WTC11 (cell line): ENCODE measurements at regions not wholly inside any gene's neighbourhood (a gene's known extent, or its start where the extent isn't known, plus 50 kb on each side); places are given as distances from the start of the nearest gene placed in this dataset.

Experiments
- ATAC-seq: fragments of 200-7000 bp; cut with Tn5 transposase; 2 replicates; pipeline ENCODE4 v1.10.0; 2021; ENCODE audit warnings: mild to moderate bottlenecking, moderate library complexity
- CTCF ChIA-PET: fragments of 300-600 bp; sonication (Branson Sonifier 250); formaldehyde crosslinking; loops from one replicate; lab custom pipeline; 2021; ENCODE audit warnings: antibody characterized with exemption; lab: Charles Lee
- POLR2A ChIA-PET: fragments of 350-600 bp; sonication (Branson Sonifier 250); formaldehyde crosslinking; loops from one replicate; lab custom pipeline; 2021; ENCODE audit warnings: antibody characterized with exemption; lab: Charles Lee
- DNase-seq: peaks from one replicate; pipeline ENCODE4 v3.0.0; 2021; ENCODE audit warnings: low spot score
- H3K27ac Mint-ChIP-seq: 2 replicates; pipeline ENCODE4 v1.8.0; 2021; ENCODE audit warnings: mixed read lengths
- H3K27me3 Mint-ChIP-seq: 2 replicates; pipeline ENCODE4 v1.8.0; 2021; ENCODE audit warnings: low read depth, mild to moderate bottlenecking, moderate library complexity, mixed read lengths
- H3K36me3 Mint-ChIP-seq: 2 replicates; pipeline ENCODE4 v1.8.0; 2021; ENCODE audit warnings: mixed read lengths
- H3K4me1 Mint-ChIP-seq: 2 replicates; pipeline ENCODE4 v1.8.0; 2022; ENCODE audit warnings: mixed read lengths
- H3K4me3 Mint-ChIP-seq: 2 replicates; pipeline ENCODE4 v1.8.0; 2021; ENCODE audit warnings: mild to moderate bottlenecking, moderate library complexity, mixed read lengths
- H3K9me3 Mint-ChIP-seq: 2 replicates; pipeline ENCODE4 v1.8.0; 2021; ENCODE audit warnings: mixed read lengths
- GABPB1 ChIP-seq: sonication (generic); formaldehyde crosslinking; IDR thresholded peaks from 2 replicates; pipeline ENCODE4 v1.8.1; 2023; ENCODE audit warnings: mild to moderate bottlenecking, missing genetic modification reagents
- JUN ChIP-seq: sonication (generic); formaldehyde crosslinking; IDR thresholded peaks from 2 replicates; pipeline ENCODE4 v1.8.0; 2023; ENCODE audit warnings: mild to moderate bottlenecking, missing genetic modification reagents
- MYBL2 ChIP-seq: sonication (generic); formaldehyde crosslinking; IDR thresholded peaks from 2 replicates; pipeline ENCODE4 v1.8.1; 2023; ENCODE audit warnings: mild to moderate bottlenecking, moderate library complexity, missing genetic modification reagents
- NFATC4 ChIP-seq: fragments of 250-450 bp; sonication (Bioruptor Pico); IDR thresholded peaks from 2 replicates; pipeline ENCODE4 v1.9.0; 2021; ENCODE audit warnings: mild to moderate bottlenecking
- NFE2L1 ChIP-seq: sonication (generic); formaldehyde crosslinking; IDR thresholded peaks from 2 replicates; pipeline ENCODE4 v1.8.1; 2023; ENCODE audit warnings: missing genetic modification reagents
- NR3C1 ChIP-seq: sonication (generic); formaldehyde crosslinking; conservative IDR thresholded peaks from 2 replicates; pipeline ENCODE4 v1.8.1; 2023; ENCODE audit warnings: low read depth, mild to moderate bottlenecking, missing genetic modification reagents
- TP53 ChIP-seq: sonication (generic); formaldehyde crosslinking; IDR thresholded peaks from 2 replicates; pipeline ENCODE4 v1.8.1; 2023; ENCODE audit warnings: mild to moderate bottlenecking, missing genetic modification reagents
- ZNF219 ChIP-seq: sonication (generic); formaldehyde crosslinking; IDR thresholded peaks from 2 replicates; pipeline ENCODE4 v1.8.0; 2023; ENCODE audit warnings: missing genetic modification reagents, mild to moderate bottlenecking, borderline replicate concordance
- ZNF232 ChIP-seq: sonication (generic); formaldehyde crosslinking; IDR thresholded peaks from 2 replicates; pipeline ENCODE4 v1.8.0; 2022; ENCODE audit warnings: mild to moderate bottlenecking, missing genetic modification reagents
- ZNF263 ChIP-seq: sonication (generic); formaldehyde crosslinking; IDR thresholded peaks from 2 replicates; pipeline ENCODE4 v1.8.1; 2022; ENCODE audit warnings: low read depth, mild to moderate bottlenecking, moderate library complexity, missing genetic modification reagents
- ZNF317 ChIP-seq: sonication (generic); formaldehyde crosslinking; IDR thresholded peaks from 2 replicates; pipeline ENCODE4 v1.8.1; 2023; ENCODE audit warnings: low read depth, mild to moderate bottlenecking, moderate library complexity, missing genetic modification reagents, borderline replicate concordance
- TF ChIP-seq, protein P1 (sequence below): sonication (generic); formaldehyde crosslinking; IDR thresholded peaks from 2 replicates; pipeline ENCODE4 v1.8.1; 2023; ENCODE audit warnings: mild to moderate bottlenecking, missing genetic modification reagents, borderline replicate concordance
- TF ChIP-seq, protein P2 (sequence below): sonication (generic); formaldehyde crosslinking; IDR thresholded peaks from 2 replicates; pipeline ENCODE4 v1.8.1; 2022; ENCODE audit warnings: mild to moderate bottlenecking, moderate library complexity, missing genetic modification reagents
- TF ChIP-seq, protein P3 (sequence below): sonication (generic); formaldehyde crosslinking; IDR thresholded peaks from 2 replicates; pipeline ENCODE4 v1.8.1; 2022; ENCODE audit warnings: low read depth, missing genetic modification reagents, borderline replicate concordance
- TF ChIP-seq, protein P4 (sequence below): sonication (generic); formaldehyde crosslinking; IDR thresholded peaks from 2 replicates; pipeline ENCODE4 v1.8.1; 2023; ENCODE audit warnings: mild to moderate bottlenecking, missing genetic modification reagents
- TF ChIP-seq, protein P5 (sequence below): fragments of 250-450 bp; sonication (Bioruptor Pico); IDR thresholded peaks from 2 replicates; pipeline ENCODE4 v1.9.0; 2021; ENCODE audit warnings: mild to moderate bottlenecking
- TF ChIP-seq, protein P6 (sequence below): sonication (generic); formaldehyde crosslinking; IDR thresholded peaks from 2 replicates; pipeline ENCODE4 v1.8.1; 2023; ENCODE audit warnings: mild to moderate bottlenecking, missing genetic modification reagents, moderate library complexity
- TF ChIP-seq, protein P7 (sequence below): fragments of 250-450 bp; sonication (Bioruptor Pico); IDR thresholded peaks from 2 replicates; pipeline ENCODE4 v1.9.0; 2021; ENCODE audit warnings: mild to moderate bottlenecking, borderline replicate concordance

DNA sequence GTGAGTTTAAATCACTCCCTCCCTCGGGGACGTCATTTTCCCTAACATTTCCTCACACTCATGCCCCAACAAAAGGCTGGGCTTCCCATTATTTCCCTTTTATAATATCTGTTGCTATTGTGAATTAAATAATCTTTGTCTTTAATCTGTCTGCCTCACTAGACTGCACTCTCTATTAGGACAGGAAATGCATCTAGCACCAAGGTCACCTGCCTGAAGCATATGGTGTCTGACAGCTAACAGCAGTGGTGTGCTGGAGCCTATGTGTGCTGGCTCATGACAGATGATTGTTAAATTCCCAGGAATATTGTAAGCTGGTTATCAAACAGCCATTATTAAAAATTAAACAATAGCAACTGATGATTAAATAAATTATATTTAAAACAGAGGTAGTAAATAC is 237.0 kb upstream of the CEP162 start:
- TF ChIP-seq ZNF263 (CRISPR knock-in tag) (no peak), NR3C1 (CRISPR knock-in tag) (no peak), JUN (CRISPR knock-in tag) (no peak), NFATC4 (no peak), ZNF219 (CRISPR knock-in tag) (no peak), GABPB1 (CRISPR knock-in tag) (no peak)
- TF ChIP-seq, protein P1, sequence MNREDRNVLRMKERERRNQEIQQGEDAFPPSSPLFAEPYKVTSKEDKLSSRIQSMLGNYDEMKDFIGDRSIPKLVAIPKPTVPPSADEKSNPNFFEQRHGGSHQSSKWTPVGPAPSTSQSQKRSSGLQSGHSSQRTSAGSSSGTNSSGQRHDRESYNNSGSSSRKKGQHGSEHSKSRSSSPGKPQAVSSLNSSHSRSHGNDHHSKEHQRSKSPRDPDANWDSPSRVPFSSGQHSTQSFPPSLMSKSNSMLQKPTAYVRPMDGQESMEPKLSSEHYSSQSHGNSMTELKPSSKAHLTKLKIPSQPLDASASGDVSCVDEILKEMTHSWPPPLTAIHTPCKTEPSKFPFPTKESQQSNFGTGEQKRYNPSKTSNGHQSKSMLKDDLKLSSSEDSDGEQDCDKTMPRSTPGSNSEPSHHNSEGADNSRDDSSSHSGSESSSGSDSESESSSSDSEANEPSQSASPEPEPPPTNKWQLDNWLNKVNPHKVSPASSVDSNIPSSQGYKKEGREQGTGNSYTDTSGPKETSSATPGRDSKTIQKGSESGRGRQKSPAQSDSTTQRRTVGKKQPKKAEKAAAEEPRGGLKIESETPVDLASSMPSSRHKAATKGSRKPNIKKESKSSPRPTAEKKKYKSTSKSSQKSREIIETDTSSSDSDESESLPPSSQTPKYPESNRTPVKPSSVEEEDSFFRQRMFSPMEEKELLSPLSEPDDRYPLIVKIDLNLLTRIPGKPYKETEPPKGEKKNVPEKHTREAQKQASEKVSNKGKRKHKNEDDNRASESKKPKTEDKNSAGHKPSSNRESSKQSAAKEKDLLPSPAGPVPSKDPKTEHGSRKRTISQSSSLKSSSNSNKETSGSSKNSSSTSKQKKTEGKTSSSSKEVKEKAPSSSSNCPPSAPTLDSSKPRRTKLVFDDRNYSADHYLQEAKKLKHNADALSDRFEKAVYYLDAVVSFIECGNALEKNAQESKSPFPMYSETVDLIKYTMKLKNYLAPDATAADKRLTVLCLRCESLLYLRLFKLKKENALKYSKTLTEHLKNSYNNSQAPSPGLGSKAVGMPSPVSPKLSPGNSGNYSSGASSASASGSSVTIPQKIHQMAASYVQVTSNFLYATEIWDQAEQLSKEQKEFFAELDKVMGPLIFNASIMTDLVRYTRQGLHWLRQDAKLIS (CRISPR knock-in tag) = no peak
- TF ChIP-seq, protein P2, sequence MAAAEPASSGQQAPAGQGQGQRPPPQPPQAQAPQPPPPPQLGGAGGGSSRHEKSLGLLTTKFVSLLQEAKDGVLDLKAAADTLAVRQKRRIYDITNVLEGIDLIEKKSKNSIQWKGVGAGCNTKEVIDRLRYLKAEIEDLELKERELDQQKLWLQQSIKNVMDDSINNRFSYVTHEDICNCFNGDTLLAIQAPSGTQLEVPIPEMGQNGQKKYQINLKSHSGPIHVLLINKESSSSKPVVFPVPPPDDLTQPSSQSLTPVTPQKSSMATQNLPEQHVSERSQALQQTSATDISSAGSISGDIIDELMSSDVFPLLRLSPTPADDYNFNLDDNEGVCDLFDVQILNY (CRISPR knock-in tag) = no peak
- TF ChIP-seq, protein P3, sequence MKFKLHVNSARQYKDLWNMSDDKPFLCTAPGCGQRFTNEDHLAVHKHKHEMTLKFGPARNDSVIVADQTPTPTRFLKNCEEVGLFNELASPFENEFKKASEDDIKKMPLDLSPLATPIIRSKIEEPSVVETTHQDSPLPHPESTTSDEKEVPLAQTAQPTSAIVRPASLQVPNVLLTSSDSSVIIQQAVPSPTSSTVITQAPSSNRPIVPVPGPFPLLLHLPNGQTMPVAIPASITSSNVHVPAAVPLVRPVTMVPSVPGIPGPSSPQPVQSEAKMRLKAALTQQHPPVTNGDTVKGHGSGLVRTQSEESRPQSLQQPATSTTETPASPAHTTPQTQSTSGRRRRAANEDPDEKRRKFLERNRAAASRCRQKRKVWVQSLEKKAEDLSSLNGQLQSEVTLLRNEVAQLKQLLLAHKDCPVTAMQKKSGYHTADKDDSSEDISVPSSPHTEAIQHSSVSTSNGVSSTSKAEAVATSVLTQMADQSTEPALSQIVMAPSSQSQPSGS (CRISPR knock-in tag) = no peak
- TF ChIP-seq, protein P4, sequence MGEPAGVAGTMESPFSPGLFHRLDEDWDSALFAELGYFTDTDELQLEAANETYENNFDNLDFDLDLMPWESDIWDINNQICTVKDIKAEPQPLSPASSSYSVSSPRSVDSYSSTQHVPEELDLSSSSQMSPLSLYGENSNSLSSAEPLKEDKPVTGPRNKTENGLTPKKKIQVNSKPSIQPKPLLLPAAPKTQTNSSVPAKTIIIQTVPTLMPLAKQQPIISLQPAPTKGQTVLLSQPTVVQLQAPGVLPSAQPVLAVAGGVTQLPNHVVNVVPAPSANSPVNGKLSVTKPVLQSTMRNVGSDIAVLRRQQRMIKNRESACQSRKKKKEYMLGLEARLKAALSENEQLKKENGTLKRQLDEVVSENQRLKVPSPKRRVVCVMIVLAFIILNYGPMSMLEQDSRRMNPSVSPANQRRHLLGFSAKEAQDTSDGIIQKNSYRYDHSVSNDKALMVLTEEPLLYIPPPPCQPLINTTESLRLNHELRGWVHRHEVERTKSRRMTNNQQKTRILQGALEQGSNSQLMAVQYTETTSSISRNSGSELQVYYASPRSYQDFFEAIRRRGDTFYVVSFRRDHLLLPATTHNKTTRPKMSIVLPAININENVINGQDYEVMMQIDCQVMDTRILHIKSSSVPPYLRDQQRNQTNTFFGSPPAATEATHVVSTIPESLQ = no peak
- TF ChIP-seq, protein P5, sequence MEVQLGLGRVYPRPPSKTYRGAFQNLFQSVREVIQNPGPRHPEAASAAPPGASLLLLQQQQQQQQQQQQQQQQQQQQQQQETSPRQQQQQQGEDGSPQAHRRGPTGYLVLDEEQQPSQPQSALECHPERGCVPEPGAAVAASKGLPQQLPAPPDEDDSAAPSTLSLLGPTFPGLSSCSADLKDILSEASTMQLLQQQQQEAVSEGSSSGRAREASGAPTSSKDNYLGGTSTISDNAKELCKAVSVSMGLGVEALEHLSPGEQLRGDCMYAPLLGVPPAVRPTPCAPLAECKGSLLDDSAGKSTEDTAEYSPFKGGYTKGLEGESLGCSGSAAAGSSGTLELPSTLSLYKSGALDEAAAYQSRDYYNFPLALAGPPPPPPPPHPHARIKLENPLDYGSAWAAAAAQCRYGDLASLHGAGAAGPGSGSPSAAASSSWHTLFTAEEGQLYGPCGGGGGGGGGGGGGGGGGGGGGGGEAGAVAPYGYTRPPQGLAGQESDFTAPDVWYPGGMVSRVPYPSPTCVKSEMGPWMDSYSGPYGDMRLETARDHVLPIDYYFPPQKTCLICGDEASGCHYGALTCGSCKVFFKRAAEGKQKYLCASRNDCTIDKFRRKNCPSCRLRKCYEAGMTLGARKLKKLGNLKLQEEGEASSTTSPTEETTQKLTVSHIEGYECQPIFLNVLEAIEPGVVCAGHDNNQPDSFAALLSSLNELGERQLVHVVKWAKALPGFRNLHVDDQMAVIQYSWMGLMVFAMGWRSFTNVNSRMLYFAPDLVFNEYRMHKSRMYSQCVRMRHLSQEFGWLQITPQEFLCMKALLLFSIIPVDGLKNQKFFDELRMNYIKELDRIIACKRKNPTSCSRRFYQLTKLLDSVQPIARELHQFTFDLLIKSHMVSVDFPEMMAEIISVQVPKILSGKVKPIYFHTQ (CRISPR knock-in tag) = no peak
- TF ChIP-seq, protein P6, sequence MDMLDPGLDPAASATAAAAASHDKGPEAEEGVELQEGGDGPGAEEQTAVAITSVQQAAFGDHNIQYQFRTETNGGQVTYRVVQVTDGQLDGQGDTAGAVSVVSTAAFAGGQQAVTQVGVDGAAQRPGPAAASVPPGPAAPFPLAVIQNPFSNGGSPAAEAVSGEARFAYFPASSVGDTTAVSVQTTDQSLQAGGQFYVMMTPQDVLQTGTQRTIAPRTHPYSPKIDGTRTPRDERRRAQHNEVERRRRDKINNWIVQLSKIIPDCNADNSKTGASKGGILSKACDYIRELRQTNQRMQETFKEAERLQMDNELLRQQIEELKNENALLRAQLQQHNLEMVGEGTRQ (CRISPR knock-in tag) = no peak
- H3K9me3 Mint-ChIP-seq = peaks cover 13% of the 10 kb centered on the region
- ATAC-seq (no peak), DNase-seq (no peak)
- no peaks in the 10 kb centered on the region for H3K36me3 Mint-ChIP-seq
- H3K4me3 Mint-ChIP-seq = no peak overlapping the region
- CTCF ChIA-PET = no interaction called here
- no peaks in the 10 kb centered on the region for H3K27me3 Mint-ChIP-seq
- no peak overlapping the region for H3K27ac Mint-ChIP-seq
- 0 out of 2 replicates have a peak, but pooled peaks cover 6% of the 10 kb centered on the region for H3K4me1 Mint-ChIP-seq
- POLR2A ChIA-PET = no interaction called here

DNA sequence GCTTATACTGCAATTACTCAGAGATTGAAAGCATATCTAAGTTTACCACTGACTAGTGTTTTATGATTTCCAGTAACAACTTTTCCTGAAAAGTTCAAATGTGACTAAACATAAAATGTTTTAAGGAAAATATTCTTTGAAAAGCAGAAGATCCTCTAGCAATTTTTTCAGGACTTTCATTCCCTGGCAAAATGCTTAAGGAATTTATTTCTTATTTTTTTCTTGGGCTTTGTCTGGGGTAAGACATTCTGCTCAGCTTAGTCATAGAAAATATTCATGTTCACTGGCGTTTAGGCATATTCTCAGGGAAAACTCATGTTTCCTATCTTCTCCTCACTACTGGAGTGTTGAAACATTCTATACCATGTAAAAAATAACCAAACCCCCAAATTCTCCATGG is 235.3 kb upstream of the CEP162 start:
- H3K36me3 Mint-ChIP-seq = no peaks in the 10 kb centered on the region
- H3K9me3 Mint-ChIP-seq = peaks cover 13% of the 10 kb centered on the region
- CTCF ChIA-PET = interaction anchor here (0.6 to 1.4 kb wide), 2 partner anchors 41 to 416 kb away, joined by 4 to 5 read pairs; no protein-coding TSS in a partner anchor
- POLR2A ChIA-PET = no interaction called here
- ATAC-seq (no peak), DNase-seq (no peak)
- H3K4me3 Mint-ChIP-seq = no peak overlapping the region
- 0 out of 2 replicates have a peak, but pooled peaks cover 6% of the 10 kb centered on the region for H3K4me1 Mint-ChIP-seq
- no peaks in the 10 kb centered on the region for H3K27me3 Mint-ChIP-seq
- no peak overlapping the region for H3K27ac Mint-ChIP-seq
- TF ChIP-seq, protein P7, sequence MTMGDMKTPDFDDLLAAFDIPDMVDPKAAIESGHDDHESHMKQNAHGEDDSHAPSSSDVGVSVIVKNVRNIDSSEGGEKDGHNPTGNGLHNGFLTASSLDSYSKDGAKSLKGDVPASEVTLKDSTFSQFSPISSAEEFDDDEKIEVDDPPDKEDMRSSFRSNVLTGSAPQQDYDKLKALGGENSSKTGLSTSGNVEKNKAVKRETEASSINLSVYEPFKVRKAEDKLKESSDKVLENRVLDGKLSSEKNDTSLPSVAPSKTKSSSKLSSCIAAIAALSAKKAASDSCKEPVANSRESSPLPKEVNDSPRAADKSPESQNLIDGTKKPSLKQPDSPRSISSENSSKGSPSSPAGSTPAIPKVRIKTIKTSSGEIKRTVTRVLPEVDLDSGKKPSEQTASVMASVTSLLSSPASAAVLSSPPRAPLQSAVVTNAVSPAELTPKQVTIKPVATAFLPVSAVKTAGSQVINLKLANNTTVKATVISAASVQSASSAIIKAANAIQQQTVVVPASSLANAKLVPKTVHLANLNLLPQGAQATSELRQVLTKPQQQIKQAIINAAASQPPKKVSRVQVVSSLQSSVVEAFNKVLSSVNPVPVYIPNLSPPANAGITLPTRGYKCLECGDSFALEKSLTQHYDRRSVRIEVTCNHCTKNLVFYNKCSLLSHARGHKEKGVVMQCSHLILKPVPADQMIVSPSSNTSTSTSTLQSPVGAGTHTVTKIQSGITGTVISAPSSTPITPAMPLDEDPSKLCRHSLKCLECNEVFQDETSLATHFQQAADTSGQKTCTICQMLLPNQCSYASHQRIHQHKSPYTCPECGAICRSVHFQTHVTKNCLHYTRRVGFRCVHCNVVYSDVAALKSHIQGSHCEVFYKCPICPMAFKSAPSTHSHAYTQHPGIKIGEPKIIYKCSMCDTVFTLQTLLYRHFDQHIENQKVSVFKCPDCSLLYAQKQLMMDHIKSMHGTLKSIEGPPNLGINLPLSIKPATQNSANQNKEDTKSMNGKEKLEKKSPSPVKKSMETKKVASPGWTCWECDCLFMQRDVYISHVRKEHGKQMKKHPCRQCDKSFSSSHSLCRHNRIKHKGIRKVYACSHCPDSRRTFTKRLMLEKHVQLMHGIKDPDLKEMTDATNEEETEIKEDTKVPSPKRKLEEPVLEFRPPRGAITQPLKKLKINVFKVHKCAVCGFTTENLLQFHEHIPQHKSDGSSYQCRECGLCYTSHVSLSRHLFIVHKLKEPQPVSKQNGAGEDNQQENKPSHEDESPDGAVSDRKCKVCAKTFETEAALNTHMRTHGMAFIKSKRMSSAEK (CRISPR knock-in tag) = no peak
- no peak for TF ChIP-seq ZNF317 (CRISPR knock-in tag)
- no peak for TF ChIP-seq NFE2L1
- no peak for TF ChIP-seq JUN (CRISPR knock-in tag)
- no peak for TF ChIP-seq MYBL2 (CRISPR knock-in tag)
- TF ChIP-seq ZNF232 (CRISPR knock-in tag) = no peak
- no peak for TF ChIP-seq TP53 (CRISPR knock-in tag)
